Motor neuron (in vitro differentiated cells): ENCODE measurements at regions not wholly inside any gene's neighbourhood (a gene's known extent, or its start where the extent isn't known, plus 50 kb on each side); places are given as distances from the start of the nearest gene placed in this dataset.

Experiments
- ATAC-seq, 8 experiments: fragments of 200-7000 bp; cut with Tn5 transposase; replicated peaks in 6 of 8; 2 replicates each; pipeline ENCODE4 v1.8.0; 2021; ENCODE audit warnings: mild to moderate bottlenecking in 8 of 8, moderate library complexity in 8 of 8
- H3K27ac ChIP-seq, 2 donors: fragments of 250-450 bp; sonication (Bioruptor Pico); 2 replicates each; pipeline ENCODE4 v1.9.0; 2021; ENCODE audit warnings: antibody characterized with exemption in 2 of 2, mild to moderate bottlenecking in 2 of 2, moderate library complexity in 1 of 2
- H3K4me1 ChIP-seq, 2 donors: fragments of 250-450 bp; sonication (Bioruptor Pico); replicated peaks in 1 of 2; 2 replicates each; pipeline ENCODE4 v1.6.1; 2021; ENCODE audit warnings: antibody characterized with exemption in 2 of 2, mild to moderate bottlenecking in 2 of 2, moderate library complexity in 1 of 2
- H3K4me3 ChIP-seq, 5 donors: fragments of 250-450 bp; sonication (Bioruptor Pico); 2 replicates each; pipeline ENCODE4 v1.9.0; 2021; ENCODE audit warnings: antibody characterized with exemption in 5 of 5, mild to moderate bottlenecking in 5 of 5, moderate library complexity in 4 of 5
- WGBS, 10 experiments: fragments of 450-650 bp; shearing (Covaris generic); methylation state at CpG; one replicate each; pipeline ENCODE4 v1.0.0; 2022; 5-methylcytosine and 5-hydroxymethylcytosine counted together
- in situ Hi-C, 9 experiments: fragments of 400-800 bp; cut with MboI; loops; one replicate each; pipeline ENCODE4 v1.15.0; 2021; ENCODE audit warnings: low sequenced_read_pairs in 9 of 9, low pct_unique_long_range_greater_than_20kb in 2 of 9; ENCODE audit not compliant: unreplicated experiment in 9 of 9

DNA sequence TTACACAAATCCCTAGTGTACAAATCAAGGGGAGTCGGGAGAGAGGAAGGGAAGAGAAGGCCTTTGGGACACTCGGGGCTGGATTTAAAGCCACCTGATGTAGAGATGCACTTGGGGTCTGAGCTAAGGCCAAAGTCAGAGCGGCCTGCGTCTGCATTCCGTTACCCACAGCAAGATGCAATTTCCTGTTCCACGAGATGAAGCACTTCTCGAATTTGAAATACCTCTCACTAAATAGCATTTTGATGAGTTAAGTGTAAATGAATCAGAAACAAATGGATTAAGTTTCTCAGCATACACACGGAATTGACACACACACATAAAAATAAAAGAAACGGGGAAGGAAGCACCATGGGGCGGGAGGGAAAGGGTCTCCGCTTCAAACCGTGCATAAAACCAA lies 386.0 kb downstream of the SOX9 start:
- in situ Hi-C loops = loop anchor here in 1 of 9 experiments (25.0 kb wide), 1 partner anchor 1844 kb away; no protein-coding TSS in a partner anchor
- H3K27ac ChIP-seq = no peak overlapping the region
- no peak overlapping the region for H3K4me3 ChIP-seq
- H3K4me1 ChIP-seq = peaks cover 13 to 29% of the 10 kb centered on the region in 2 donors
- ATAC-seq = no peak
- WGBS, 10 experiments = 51 to 98% (median 86%) methylated on average over 3 to 10 of the region's 12 CpGs

DNA sequence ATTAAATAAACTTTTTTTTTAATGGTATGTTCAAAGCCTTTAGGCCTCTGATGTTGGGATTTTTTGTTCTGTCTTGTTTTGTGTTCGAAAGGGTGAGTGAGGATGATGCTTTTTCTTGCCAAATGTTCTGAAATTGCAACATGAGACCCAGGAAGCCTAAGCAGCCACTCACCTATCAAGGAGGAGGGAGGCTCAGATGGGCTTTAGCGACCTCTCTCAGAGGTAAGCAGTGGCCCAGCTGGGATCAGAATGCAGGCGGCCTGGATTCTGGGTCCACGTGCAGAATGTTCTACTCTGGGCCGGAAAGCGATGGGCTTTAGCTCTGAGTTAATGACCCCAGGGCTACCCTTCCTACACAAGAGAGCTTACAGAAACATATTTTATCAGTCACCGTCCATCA lies 386.6 kb downstream of the SOX9 start:
- H3K4me1 ChIP-seq = peaks cover 12 to 24% of the 10 kb centered on the region in 2 donors
- in situ Hi-C loops = loop anchor here in 1 of 9 experiments (25.0 kb wide), 1 partner anchor 1845 kb away; no protein-coding TSS in a partner anchor
- no peak overlapping the region for H3K4me3 ChIP-seq
- 90 to 100% (median 96%) methylated on average over 4 to 6 of the region's 7 CpGs; no CpG with 5 or more reads in 4 of the 10 experiments for WGBS, 10 experiments
- H3K27ac ChIP-seq = no peak overlapping the region
- ATAC-seq = peak in 3 of 8 experiments; percentile 26 to 40 (median 36)

DNA sequence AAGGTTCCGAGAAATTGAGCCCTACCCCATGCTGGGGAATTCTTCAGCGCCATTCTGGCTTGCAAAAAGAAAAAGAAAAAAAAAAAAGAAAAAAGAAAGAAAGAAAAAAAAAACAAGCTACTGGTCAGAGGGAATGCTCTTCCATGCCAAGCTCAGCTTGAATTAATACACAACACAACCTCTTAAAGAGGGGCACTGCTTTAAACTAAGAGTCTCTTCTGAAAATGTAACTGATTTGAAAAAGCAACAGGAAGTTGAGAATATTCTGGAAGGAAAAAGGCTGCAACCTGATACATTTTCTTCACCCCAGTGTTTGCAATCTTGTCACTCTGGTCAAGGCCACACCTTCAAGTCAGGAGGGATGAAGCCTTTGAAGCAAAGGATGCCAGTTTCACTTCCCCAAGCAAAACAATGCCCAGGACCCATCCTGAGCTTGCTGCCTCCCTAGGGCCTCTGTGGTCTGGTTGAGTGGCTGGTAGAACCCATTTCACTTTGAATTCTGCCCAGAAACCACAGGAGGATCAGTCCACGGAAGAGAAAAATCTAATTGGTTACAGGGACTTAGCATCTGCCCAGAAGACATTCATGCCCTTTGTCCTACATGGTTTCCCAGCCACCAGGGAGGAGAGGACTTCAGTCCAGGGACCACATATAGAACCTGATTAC lies 389.7 kb downstream of the SOX9 start:
- WGBS, 10 experiments = 38 to 86% (median 75%) methylated on average over 1 to 3 of the region's 3 CpGs
- ATAC-seq = peak in 4 of 8 experiments; percentile 6 to 49 (median 34)
- Histone ChIP-seq H3K4me1 (peaks cover 24% of the 10 kb centered on the region in 2 donors), H3K27ac (no peak overlapping the region), H3K4me3 (no peak overlapping the region)
- in situ Hi-C loops = loop anchor here in 1 of 9 experiments (25.0 kb wide), 1 partner anchor 1848 kb away; no protein-coding TSS in a partner anchor

DNA sequence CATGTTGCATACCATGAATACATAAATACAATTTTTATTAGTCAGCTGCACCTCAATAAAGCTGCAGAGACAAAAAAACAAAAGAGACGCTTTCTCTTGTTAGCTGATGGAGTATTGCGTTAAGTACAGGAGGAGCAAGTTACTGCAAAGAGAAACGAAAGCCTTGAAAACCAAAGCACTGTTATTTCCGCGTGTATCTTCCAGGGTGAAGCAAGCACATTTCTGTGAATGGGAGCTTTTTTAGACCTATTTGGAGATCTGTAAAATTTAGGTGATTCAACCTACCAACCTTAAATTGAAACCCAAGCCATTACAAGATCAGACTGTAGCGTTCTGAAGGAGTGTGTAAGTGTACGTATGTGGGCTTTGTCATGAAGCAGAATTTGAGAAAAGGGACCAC lies 390.4 kb downstream of the SOX9 start:
- in situ Hi-C loops = loop anchor here in 1 of 9 experiments (25.0 kb wide), 1 partner anchor 1849 kb away; no protein-coding TSS in a partner anchor
- H3K4me1 ChIP-seq = peaks cover 31 to 32% of the 10 kb centered on the region in 2 donors
- ATAC-seq = no peak
- H3K27ac ChIP-seq = no peak overlapping the region
- no peak overlapping the region for H3K4me3 ChIP-seq
- 80 to 100% (median 88%) methylated on average over 1 to 7 of the region's 7 CpGs; no CpG with 5 or more reads in 1 of the 10 experiments for WGBS, 10 experiments

DNA sequence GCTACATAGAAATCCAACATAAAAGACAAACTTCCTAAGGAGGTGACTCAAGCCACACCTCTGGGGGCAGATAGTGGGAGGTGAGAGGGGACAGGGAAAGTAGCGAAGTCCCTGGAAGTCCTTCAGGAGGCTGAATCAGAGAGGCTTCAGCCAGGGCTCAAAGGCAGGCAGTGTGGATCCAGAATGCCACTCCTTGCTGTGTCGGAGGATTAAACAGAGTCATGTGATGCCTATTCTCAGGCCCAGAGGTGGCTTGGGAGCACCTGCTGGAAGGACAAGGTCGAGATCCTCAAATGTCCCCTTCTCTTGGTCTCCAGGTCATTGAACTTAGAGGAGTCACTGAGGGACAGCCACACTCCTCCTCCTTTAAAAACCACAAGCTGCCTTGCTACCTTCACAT lies 391.1 kb downstream of the SOX9 start:
- H3K4me1 ChIP-seq = peaks cover 38% of the 10 kb centered on the region in 2 donors
- H3K4me3 ChIP-seq = no peak overlapping the region
- 20 to 100% (median 75%) methylated on average over 1 to 2 of the region's 3 CpGs; no CpG with 5 or more reads in 6 of the 10 experiments for WGBS, 10 experiments
- in situ Hi-C loops = loop anchor here in 1 of 9 experiments (25.0 kb wide), 1 partner anchor 1850 kb away; no protein-coding TSS in a partner anchor
- no peak for ATAC-seq
- no peak overlapping the region for H3K27ac ChIP-seq

DNA sequence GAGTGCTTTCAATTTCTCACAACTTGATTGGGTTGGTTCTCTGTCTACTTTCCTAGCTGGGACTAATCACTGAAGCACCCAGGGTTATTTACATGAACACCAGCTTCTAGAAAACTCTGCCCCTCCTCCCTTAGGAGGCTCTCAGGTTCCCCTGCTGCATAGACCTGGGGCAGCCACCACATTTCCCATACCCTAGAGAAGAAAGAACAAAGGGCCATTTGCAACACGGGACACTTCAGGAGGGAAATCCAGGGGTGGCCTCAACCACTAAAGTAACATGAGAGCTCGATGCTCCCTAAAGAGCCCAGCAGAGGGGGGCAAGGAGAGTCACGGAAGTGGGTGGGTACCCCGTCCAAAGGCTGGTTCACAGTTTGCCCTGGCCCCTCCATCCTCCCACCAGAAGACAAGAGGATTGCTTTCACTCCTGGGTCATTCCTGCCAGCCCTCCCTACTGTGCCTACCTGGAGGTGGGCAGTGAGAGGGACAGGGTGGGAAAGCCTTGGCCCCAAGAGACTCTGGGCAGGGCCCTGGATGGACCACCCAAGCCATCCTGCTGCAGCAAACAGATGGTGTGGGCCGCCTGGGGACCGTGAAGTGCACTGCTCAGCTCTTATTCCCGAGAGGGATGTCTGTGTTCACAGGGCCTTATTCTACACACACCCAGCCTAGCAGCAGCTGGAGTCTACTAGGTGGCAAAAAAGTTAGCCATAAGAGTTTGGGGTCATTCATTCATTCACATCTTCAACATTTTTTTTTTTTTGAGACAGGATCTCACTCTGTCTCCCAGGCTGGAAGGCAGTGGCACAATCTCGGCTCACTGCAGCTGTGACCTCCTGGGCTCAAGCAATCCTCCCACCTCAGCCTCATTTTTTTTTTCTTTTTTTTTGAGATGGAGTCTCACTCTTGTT lies 392.1 kb downstream of the SOX9 start:
- Histone ChIP-seq H3K4me3 (no peak overlapping the region), H3K4me1 (peaks cover 36 to 37% of the 10 kb centered on the region in 2 donors), H3K27ac (no peak overlapping the region)
- ATAC-seq = no peak
- 75 to 100% (median 83%) methylated on average over 1 to 2 of the region's 8 CpGs; no CpG with 5 or more reads in 5 of the 10 experiments for WGBS, 10 experiments
- in situ Hi-C loops = loop anchor here in 1 of 9 experiments (25.0 kb wide), 1 partner anchor 1851 kb away; no protein-coding TSS in a partner anchor

DNA sequence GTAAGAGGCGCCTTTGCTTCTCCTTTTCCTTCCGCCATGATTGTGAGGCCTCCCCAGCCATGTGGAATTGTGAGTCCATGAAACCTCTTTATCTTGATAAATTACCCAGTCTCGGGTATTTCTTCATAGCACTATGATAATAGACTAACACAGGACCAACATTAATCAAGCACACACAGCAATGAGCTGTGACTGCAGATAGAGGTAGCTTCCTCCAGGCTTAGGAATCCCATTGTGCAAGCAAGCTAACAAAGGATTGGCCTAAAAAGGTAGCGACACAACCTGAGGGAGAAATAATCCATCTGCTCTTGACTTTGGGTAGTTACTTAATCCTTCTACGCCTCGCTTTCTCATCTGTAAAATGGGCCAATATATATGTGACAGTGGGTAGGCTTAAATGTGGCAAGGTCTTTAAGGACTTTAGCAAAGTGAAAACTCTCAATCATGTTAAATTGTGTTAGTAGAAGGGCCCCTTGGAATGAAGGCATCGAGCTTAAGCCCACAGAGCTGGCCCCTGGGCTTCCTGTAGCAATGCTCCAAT lies 393.6 kb downstream of the SOX9 start:
- Histone ChIP-seq H3K4me3 (no peak overlapping the region), H3K4me1 (peaks cover 50 to 51% of the 10 kb centered on the region in 2 donors), H3K27ac (no peak overlapping the region)
- no peak for ATAC-seq
- in situ Hi-C loops = loop anchor here in 1 of 9 experiments (25.0 kb wide), 1 partner anchor 1852 kb away; no protein-coding TSS in a partner anchor
- WGBS, 10 experiments = 58 to 100% (median 95%) methylated on average over 2 to 7 of the region's 7 CpGs; no CpG with 5 or more reads in 3 of the 10 experiments

DNA sequence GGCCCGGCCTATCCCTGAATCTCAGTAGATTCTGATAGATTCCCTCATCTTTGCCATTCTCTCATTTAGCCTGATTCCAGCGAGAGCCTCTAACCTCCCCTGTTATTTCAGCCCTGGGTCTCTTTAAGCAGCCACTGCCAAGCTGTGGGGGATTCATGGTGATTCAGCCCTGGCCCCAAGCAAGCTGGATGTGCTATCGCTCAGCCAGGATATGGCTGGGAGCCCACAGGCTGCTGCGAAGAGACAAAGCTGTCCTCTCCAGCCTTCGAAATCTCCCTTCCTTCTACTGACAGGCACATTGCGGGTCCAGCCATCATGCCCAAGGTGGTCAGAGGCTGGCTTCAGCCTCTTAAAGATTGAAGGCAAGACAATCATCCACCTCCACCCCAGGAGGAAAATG lies 394.1 kb downstream of the SOX9 start:
- Histone ChIP-seq H3K4me1 (peaks cover 47% of the 10 kb centered on the region in 2 donors), H3K4me3 (no peak overlapping the region), H3K27ac (no peak overlapping the region)
- in situ Hi-C loops = loop anchor here in 1 of 9 experiments (25.0 kb wide), 1 partner anchor 1853 kb away; no protein-coding TSS in a partner anchor
- peak in 5 of 8 experiments; percentile 20 to 47 (median 31) for ATAC-seq
- WGBS, 10 experiments = 64 to 100% (median 83%) methylated on average over 1 to 5 of the region's 6 CpGs; no CpG with 5 or more reads in 5 of the 10 experiments

DNA sequence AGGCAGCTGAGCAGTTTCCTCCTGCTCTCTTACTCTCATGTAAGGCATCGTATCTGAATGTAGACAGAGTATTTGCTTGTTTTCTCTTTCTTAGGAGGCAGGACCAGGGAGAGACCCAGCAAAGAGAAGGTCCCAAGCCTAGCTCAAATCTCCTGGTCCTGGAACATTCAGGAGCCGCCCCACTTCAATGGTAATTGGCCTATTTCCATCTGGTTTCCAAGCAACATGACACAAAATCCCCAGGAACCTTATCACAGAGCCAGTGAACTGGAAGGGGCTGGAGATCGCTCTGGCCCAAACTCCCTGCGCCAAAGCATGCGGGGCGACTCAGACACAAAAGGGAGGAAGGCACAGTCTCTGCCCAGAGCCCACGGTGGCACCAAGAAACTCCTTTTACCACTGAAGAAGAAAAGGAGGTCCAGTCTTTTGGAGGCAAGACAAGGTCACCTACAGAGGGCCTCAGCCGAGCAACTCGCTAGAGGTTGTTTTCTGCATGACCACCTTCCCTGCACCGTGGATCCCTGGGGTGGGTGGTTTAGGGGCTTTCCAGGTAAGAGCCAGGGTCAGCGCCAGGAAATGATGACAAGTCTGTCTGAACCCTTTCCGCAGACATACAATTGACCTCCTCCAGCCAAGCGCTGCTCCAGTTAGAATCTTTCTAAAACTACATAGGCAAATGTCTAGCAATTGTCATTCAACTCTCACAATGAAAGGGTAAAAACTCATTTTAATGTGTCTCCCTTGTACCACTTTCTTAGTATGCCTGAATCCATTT lies 394.7 kb downstream of the SOX9 start:
- peak in 6 of 8 experiments; percentile 25 to 65 (median 52) for ATAC-seq

DNA sequence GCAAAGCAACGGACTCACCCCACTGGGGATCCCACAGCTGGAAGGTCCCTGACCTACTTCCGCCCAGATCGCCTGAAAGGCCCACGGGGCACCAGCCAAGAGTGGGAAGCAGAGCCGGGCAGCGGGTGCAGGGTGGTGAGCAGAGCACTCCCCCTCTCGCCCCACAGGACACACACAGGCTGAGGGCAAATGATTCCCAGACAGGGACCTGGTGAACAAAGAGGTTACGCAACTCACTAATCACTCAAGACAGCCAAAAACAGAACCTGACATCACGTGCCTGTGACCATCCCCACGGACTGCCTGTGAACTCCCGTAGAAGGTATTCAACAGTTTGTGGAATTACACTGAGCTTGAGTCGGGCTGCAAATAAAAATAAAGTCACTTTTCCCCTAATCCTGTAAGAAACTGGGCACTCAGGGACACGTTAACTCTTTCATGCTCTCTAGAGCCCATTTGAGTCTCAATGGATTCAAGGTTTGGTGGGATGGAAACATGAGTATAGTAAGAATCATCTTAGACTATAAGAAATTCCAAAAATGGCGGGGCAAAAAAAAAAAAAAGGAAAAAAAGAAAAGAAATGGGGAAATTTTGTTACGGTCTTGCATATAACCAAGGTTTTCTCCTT lies 396.1 kb downstream of the SOX9 start:
- no peak overlapping the region for H3K27ac ChIP-seq
- no peak overlapping the region for H3K4me3 ChIP-seq
- ATAC-seq = peak in 5 of 8 experiments; percentile 5 to 61 (median 59)
- peaks cover 38 to 44% of the 10 kb centered on the region in 2 donors for H3K4me1 ChIP-seq
- 40 to 86% (median 56%) methylated on average over 3 to 13 of the region's 15 CpGs; no CpG with 5 or more reads in 1 of the 10 experiments for WGBS, 10 experiments
- in situ Hi-C loops = loop anchor here in 1 of 9 experiments (25.0 kb wide), 1 partner anchor 1855 kb away; no protein-coding TSS in a partner anchor

More for the DNA sequence above, 394.7 kb downstream of the SOX9 start:
- Histone ChIP-seq H3K4me3 (no peak overlapping the region), H3K27ac (no peak overlapping the region), H3K4me1 (peaks cover 42 to 44% of the 10 kb centered on the region in 2 donors)
- 14 to 100% (median 63%) methylated on average over 1 to 8 of the region's 13 CpGs; no CpG with 5 or more reads in 1 of the 10 experiments for WGBS, 10 experiments
- in situ Hi-C loops = loop anchor here in 1 of 9 experiments (25.0 kb wide), 1 partner anchor 1853 kb away; no protein-coding TSS in a partner anchor

DNA sequence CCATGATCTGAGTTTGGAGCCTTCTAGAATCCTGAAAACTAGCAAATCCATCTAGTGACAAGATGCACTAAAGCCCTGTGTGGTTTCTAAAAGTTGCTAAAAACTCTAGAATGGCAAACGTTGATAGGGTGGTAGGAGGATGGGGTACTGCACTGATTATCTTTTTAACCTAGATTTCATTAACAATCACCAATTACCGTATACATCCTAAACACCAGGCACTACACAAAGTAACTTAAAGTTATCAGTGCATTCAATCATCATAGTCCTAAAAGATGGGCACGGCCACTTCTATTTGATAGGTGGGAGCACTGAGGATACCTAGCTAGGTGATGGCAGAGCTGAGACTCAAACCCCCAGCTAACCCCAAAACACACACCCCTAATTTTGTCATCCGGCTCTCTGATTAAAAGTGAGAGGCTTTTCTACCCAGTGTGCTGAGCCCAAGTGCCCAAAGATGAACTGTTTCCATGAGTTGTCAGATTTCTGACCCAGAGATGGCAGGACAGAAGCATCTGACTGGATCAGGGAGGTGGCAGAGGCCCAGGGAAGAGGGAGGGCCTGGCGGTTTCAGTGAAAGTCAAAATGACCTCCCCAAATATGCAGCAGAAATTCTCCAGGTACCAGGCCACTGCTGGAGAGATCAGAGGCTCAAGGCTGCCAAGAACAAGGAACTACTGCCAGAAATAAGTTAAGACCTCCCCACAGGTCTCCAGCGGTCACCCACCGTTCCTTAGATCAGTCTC lies 396.8 kb downstream of the SOX9 start:
- ATAC-seq = peak in 2 of 8 experiments; percentile 42 to 50
- 10 to 100% (median 60%) methylated on average over 1 to 5 of the region's 7 CpGs; no CpG with 5 or more reads in 1 of the 10 experiments for WGBS, 10 experiments
- Histone ChIP-seq H3K4me1 (peaks cover 38 to 44% of the 10 kb centered on the region in 2 donors), H3K4me3 (no peak overlapping the region), H3K27ac (no peak overlapping the region)
- in situ Hi-C loops = loop anchor here in 1 of 9 experiments (25.0 kb wide), 1 partner anchor 1855 kb away; no protein-coding TSS in a partner anchor
